K562 (cell line): ENCODE measurements at regions not wholly inside any gene's neighbourhood (a gene's known extent, or its start where the extent isn't known, plus 50 kb on each side); places are given as distances from the start of the nearest gene placed in this dataset.

ENCODE experiments used
- ATAC-seq: fragments of 200-7000 bp; cut with Tn5 transposase; 3 replicates; pipeline ENCODE4 v1.9.1; 2020; ENCODE audit warnings: moderate library complexity
- BruUV-seq: library from RNA; stranded (reverse); fragments of 400-500 nt; replicated peaks from 2 replicates; lab custom pipeline; 2021; lab: Mats Ljungman, UMichigan
- CTCF ChIA-PET: fragments of 300-600 bp; formaldehyde crosslinking; extraction: SDS; loops from one replicate; lab custom pipeline; 2021; ENCODE audit warnings: low intra/inter-chr PET ratio; lab: Yijun Ruan, JAX
- POLR2A ChIA-PET: fragments of 300-600, 350-650 bp; sonication (Branson Sonifier 250); formaldehyde crosslinking; extraction: SDS; loops from one replicate; lab custom pipeline; 2021; ENCODE audit warnings: antibody characterized with exemption, inconsistent platforms; lab: Yijun Ruan, JAX
- DNase-seq, 4 experiments: peaks; one replicate each; pipeline versions ENCODE4 v3.0.0 to v3.0.0-alpha.2; 2011 to 2018; ENCODE audit warnings: low spot score in 3 of 4, mixed read lengths in 3 of 4; ENCODE audit errors: extremely low read depth in 1 of 4
- FAIRE-seq: peaks from 2 replicates; lab custom pipeline; 2011; peaks lifted over from hg19 to GRCh38; lab: Jason Lieb, UNC
- H2AFZ ChIP-seq: 2 replicates; pipeline ENCODE4 v1.6.0; 2011; ENCODE audit warnings: low read depth, low read length, control low read depth, inconsistent platforms
- H3K27ac ChIP-seq: fragments of 200-600 bp; 3 replicates; pipeline ENCODE4 v1.8.0; 2011; ENCODE audit warnings: low read depth, mild to moderate bottlenecking, control low read depth, inconsistent platforms, low read length, moderate library complexity, mixed read lengths; ENCODE audit errors: extremely low read depth
- H3K27me3 ChIP-seq, 2 experiments: fragments of 300-600 bp in 1 of 2; 2 replicates in 1 of 2; 3 replicates in 1 of 2; pipeline versions ENCODE4 v1.6.0 to v1.8.0; 2011; ENCODE audit warnings: inconsistent platforms in 2 of 2, low read length in 2 of 2, mild to moderate bottlenecking in 1 of 2, mixed read lengths in 1 of 2, moderate library complexity in 1 of 2; ENCODE audit not compliant: control insufficient read depth in 2 of 2, insufficient read depth in 2 of 2
- H3K36me3 ChIP-seq: fragments of 300-600 bp; 3 replicates; pipeline ENCODE4 v1.8.0; 2011; ENCODE audit warnings: mild to moderate bottlenecking, low read length, inconsistent platforms; ENCODE audit not compliant: control insufficient read depth, insufficient read depth
- H3K4me1 ChIP-seq, 2 experiments: fragments of 200-600 bp in 1 of 2; replicated peaks in 1 of 2; 2 replicates in 1 of 2; 3 replicates in 1 of 2; pipeline versions ENCODE4 v1.5.1 to v1.8.0; 2011; ENCODE audit warnings: inconsistent platforms in 2 of 2, low read length in 2 of 2, mild to moderate bottlenecking in 1 of 2, mixed read lengths in 1 of 2, moderate library complexity in 1 of 2; ENCODE audit not compliant: control insufficient read depth in 2 of 2, insufficient read depth in 2 of 2
- H3K4me2 ChIP-seq: 2 replicates; pipeline ENCODE4 v1.6.1; 2011; ENCODE audit warnings: low read length, control low read depth, inconsistent platforms, mixed read lengths; ENCODE audit not compliant: insufficient read depth
- H3K4me3 ChIP-seq: fragments of 200-600 bp; sonication (generic), shearing (Covaris generic); 2 replicates; pipeline ENCODE4 v1.5.1; 2016; ENCODE audit warnings: control low read depth, inconsistent platforms
- H3K79me2 ChIP-seq: fragments of 200-600 bp; 3 replicates; pipeline ENCODE4 v1.8.0; 2011; ENCODE audit warnings: low read length, inconsistent platforms; ENCODE audit not compliant: control insufficient read depth, insufficient read depth
- H3K9ac ChIP-seq, 2 experiments: 2 replicates each; pipeline versions ENCODE4 v1.6.0 to v1.6.1; 2011; ENCODE audit warnings: low read depth in 2 of 2, low read length in 2 of 2, control low read depth in 1 of 2, inconsistent platforms in 1 of 2, mild to moderate bottlenecking in 1 of 2, mixed read lengths in 1 of 2; ENCODE audit not compliant: insufficient read depth in 1 of 2
- H3K9me1 ChIP-seq: one replicate; pipeline ENCODE4 v1.6.0; 2011; ENCODE audit warnings: inconsistent platforms, mild to moderate bottlenecking, low read length, moderate library complexity; ENCODE audit not compliant: control insufficient read depth, insufficient read depth
- H3K9me3 ChIP-seq: replicated peaks from 2 replicates; pipeline ENCODE4 v1.5.1; 2011; ENCODE audit warnings: low read depth, low read length, inconsistent platforms; ENCODE audit not compliant: control insufficient read depth, insufficient read depth
- H4K20me1 ChIP-seq: replicated peaks from 2 replicates; pipeline ENCODE4 v1.6.1; 2011; ENCODE audit warnings: low read length, inconsistent platforms, mixed read lengths; ENCODE audit not compliant: control insufficient read depth, insufficient read depth
- CCNT2 ChIP-seq: IDR thresholded peaks from 2 replicates; pipeline ENCODE4 v1.6.1; 2011; ENCODE audit warnings: borderline replicate concordance, low read depth, mild to moderate bottlenecking, moderate library complexity, mixed read lengths, low read length; ENCODE audit not compliant: insufficient read length; ENCODE audit errors: extremely low read depth
- CEBPG ChIP-seq, 3 experiments: fragments of 200-800 bp in 1 of 3; sonication (Bioruptor generic) in 1 of 3; sonication (generic) in 1 of 3; formaldehyde crosslinking in 1 of 3; IDR thresholded peaks in 2 of 3; conservative IDR thresholded peaks in 1 of 3; 2 replicates each; pipeline versions ENCODE4 v1.6.1 to v1.8.0; 2016 to 2022; ENCODE audit warnings: missing compliant biosample characterization in 2 of 3, missing genetic modification characterization in 2 of 3, mild to moderate bottlenecking in 1 of 3, missing genetic modification reagents in 1 of 3
- HLTF ChIP-seq: fragments of 450-650 bp; IDR thresholded peaks from 2 replicates; pipeline ENCODE4 v1.6.1; 2016
- MEIS2 ChIP-seq: fragments of 450-650 bp; IDR thresholded peaks from 2 replicates; pipeline ENCODE4 v1.6.1; 2014; ENCODE audit warnings: mild to moderate bottlenecking; ENCODE audit not compliant: partially characterized antibody
- SMAD3 ChIP-seq: fragments of 450-650 bp; formaldehyde crosslinking; conservative IDR thresholded peaks from 2 replicates; pipeline ENCODE4 v1.4.0; 2020; ENCODE audit warnings: mild to moderate bottlenecking
- SMARCC2 ChIP-seq: fragments of 450-650 bp; IDR thresholded peaks from 2 replicates; pipeline ENCODE4 v1.6.1; 2017; ENCODE audit warnings: antibody characterized with exemption, moderate library complexity, mild to moderate bottlenecking, low read depth
- TAL1 ChIP-seq: fragments of 450-650 bp; IDR thresholded peaks from 2 replicates; pipeline ENCODE4 v1.6.1; 2016; ENCODE audit warnings: mild to moderate bottlenecking
- TEAD2 ChIP-seq: fragments of 450-650 bp; IDR thresholded peaks from 2 replicates; pipeline ENCODE4 v1.6.1; 2016; ENCODE audit warnings: missing genetic modification characterization, control low read depth, missing compliant biosample characterization
- ZFP36 ChIP-seq: fragments of 150-350 bp; IDR thresholded peaks from 2 replicates; pipeline ENCODE4 v1.6.1; 2018; ENCODE audit warnings: low read length, low read depth; ENCODE audit not compliant: partially characterized antibody
- ZNF143 ChIP-seq: sonication (generic); formaldehyde crosslinking; IDR thresholded peaks from 2 replicates; pipeline ENCODE4 v1.9.0; 2022; ENCODE audit warnings: mild to moderate bottlenecking, missing genetic modification reagents
- ZNF146 ChIP-seq: IDR thresholded peaks from one replicate; pipeline ENCODE4 v1.6.1; 2018; ENCODE audit warnings: missing compliant biosample characterization; ENCODE audit not compliant: unreplicated experiment
- ZNF778 ChIP-seq: fragments of 450-650 bp; formaldehyde crosslinking; IDR thresholded peaks from 2 replicates; pipeline ENCODE4 v1.4.0; 2020; ENCODE audit warnings: mild to moderate bottlenecking, moderate library complexity
- WGBS: fragments of 100-300 bp; shearing (Covaris generic); methylation state at CpG from one replicate; pipeline ENCODE4 v1.1.6; 2016; ENCODE audit warnings: low coverage, mixed read lengths; ENCODE audit not compliant: insufficient coverage; ENCODE audit errors: missing lambda C conversion rate; 5-methylcytosine and 5-hydroxymethylcytosine counted together
- in situ Hi-C: fragments of 300-500 bp; cut with MboI; formaldehyde crosslinking; loops from 4 replicates; pipeline ENCODE4 v1.15.0; 2018; ENCODE audit warnings: inconsistent platforms, mixed read lengths
- intact Hi-C: fragments of 100-400 bp; cut with micrococcal nuclease; formaldehyde crosslinking; loops from 2 replicates; pipeline ENCODE4 v1.14.2; 2022
- TF ChIP-seq, protein P1 (sequence below): fragments of 450-650 bp; conservative IDR thresholded peaks from 2 replicates; pipeline ENCODE4 v1.6.1; 2016; ENCODE audit warnings: missing genetic modification characterization, low read depth, mild to moderate bottlenecking, control low read depth, missing compliant biosample characterization
- TF ChIP-seq, protein P2 (sequence below): sonication (generic); formaldehyde crosslinking; IDR thresholded peaks from 2 replicates; pipeline ENCODE4 v1.8.0; 2022; ENCODE audit warnings: mild to moderate bottlenecking, missing genetic modification reagents
- TF ChIP-seq, protein P3 (sequence below): fragments of 250-450 bp; sonication (Bioruptor Pico); IDR thresholded peaks from 2 replicates; pipeline ENCODE4 v1.8.0; 2022; ENCODE audit warnings: moderate library complexity, mild to moderate bottlenecking, inconsistent platforms

DNA sequence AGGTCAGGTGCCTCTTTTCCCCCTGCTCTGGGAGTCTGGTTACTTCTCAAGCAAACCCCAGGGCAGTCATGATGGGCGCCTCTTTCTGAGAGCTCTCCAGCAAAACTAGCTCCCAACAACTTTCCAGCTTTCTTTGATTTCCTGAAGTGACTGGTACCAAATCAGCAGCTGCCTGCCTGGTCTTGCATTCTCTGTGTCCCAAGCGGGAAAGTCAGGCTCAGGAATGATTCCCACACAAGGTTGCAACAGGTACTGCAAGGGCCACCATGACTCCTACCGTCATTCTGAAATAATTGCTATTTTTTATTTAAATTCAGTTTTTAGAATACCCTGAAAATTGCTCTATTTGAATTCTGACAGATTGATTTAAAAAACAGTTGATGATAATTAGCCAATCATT, 658.7 kb downstream of the SQOR start (continued):
- TF ChIP-seq SMARCC2 (no peak), ZFP36 (no peak), ZNF143 (CRISPR knock-in tag) (no peak)
- TF ChIP-seq, protein P1, sequence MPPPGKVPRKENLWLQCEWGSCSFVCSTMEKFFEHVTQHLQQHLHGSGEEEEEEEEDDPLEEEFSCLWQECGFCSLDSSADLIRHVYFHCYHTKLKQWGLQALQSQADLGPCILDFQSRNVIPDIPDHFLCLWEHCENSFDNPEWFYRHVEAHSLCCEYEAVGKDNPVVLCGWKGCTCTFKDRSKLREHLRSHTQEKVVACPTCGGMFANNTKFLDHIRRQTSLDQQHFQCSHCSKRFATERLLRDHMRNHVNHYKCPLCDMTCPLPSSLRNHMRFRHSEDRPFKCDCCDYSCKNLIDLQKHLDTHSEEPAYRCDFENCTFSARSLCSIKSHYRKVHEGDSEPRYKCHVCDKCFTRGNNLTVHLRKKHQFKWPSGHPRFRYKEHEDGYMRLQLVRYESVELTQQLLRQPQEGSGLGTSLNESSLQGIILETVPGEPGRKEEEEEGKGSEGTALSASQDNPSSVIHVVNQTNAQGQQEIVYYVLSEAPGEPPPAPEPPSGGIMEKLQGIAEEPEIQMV (tag), result no peak

DNA sequence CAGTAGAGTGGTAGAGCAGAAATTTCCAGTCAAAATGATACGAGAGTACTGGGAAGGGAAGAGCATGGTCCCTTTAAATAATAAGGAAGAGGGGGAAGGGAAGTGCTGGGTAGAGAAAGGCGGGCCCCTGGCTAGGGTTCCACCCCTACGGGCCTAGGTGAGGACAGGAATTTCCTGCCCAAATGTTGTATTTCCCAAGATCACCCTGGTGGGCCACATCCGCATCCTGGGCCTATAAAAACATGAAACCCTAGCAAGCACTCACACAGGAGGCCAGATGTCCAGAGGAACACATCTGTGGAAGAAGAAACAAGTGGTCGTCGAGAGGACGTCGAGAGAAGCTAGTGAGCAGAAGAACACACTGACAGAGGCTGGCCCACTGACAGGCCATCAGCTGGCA, 661.2 kb downstream of the SQOR start:
- DNase-seq (no peak), ATAC-seq (no peak), FAIRE-seq (no peak)
- Histone ChIP-seq H3K9me3 (no peaks in the 10 kb centered on the region), H3K27ac (no peak overlapping the region), H3K79me2 (no peaks in the 10 kb centered on the region), H3K9me1 (no peaks in the 10 kb centered on the region), H2AFZ (no peak overlapping the region), H3K4me1 (no peaks in the 10 kb centered on the region), H3K4me3 (no peak overlapping the region), H3K36me3 (no peaks in the 10 kb centered on the region), H3K9ac (no peak overlapping the region), H3K27me3 (no peaks in the 10 kb centered on the region), H3K4me2 (no peak overlapping the region), H4K20me1 (no peaks in the 10 kb centered on the region)
- in situ Hi-C loops, result no loop called here
- ChIA-PET POLR2A (no interaction called here), CTCF (no interaction called here)
- intact Hi-C loops, result no loop called here
- 0% methylated on average over 8 of the region's 8 CpGs for WGBS
- BruUV-seq, result no TSS peak
- TF ChIP-seq, protein P2, sequence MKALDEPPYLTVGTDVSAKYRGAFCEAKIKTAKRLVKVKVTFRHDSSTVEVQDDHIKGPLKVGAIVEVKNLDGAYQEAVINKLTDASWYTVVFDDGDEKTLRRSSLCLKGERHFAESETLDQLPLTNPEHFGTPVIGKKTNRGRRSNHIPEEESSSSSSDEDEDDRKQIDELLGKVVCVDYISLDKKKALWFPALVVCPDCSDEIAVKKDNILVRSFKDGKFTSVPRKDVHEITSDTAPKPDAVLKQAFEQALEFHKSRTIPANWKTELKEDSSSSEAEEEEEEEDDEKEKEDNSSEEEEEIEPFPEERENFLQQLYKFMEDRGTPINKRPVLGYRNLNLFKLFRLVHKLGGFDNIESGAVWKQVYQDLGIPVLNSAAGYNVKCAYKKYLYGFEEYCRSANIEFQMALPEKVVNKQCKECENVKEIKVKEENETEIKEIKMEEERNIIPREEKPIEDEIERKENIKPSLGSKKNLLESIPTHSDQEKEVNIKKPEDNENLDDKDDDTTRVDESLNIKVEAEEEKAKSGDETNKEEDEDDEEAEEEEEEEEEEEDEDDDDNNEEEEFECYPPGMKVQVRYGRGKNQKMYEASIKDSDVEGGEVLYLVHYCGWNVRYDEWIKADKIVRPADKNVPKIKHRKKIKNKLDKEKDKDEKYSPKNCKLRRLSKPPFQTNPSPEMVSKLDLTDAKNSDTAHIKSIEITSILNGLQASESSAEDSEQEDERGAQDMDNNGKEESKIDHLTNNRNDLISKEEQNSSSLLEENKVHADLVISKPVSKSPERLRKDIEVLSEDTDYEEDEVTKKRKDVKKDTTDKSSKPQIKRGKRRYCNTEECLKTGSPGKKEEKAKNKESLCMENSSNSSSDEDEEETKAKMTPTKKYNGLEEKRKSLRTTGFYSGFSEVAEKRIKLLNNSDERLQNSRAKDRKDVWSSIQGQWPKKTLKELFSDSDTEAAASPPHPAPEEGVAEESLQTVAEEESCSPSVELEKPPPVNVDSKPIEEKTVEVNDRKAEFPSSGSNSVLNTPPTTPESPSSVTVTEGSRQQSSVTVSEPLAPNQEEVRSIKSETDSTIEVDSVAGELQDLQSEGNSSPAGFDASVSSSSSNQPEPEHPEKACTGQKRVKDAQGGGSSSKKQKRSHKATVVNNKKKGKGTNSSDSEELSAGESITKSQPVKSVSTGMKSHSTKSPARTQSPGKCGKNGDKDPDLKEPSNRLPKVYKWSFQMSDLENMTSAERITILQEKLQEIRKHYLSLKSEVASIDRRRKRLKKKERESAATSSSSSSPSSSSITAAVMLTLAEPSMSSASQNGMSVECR (CRISPR knock-in tag), result no peak
- no peak for TF ChIP-seq HLTF
- TF ChIP-seq ZNF146 (CRISPR knock-in tag), result no peak
- TF ChIP-seq CEBPG (CRISPR knock-in tag; IDR thresholded peaks at IDR 0.05), result no peak
- no peak for TF ChIP-seq CEBPG (tag; conservative IDR thresholded peaks at IDR 0.05 in 1 of 2, IDR thresholded peaks at IDR 0.05 in 1 of 2)
- no peak for TF ChIP-seq SMAD3 (CRISPR knock-in tag)
- TF ChIP-seq TAL1, result no peak
- no peak for TF ChIP-seq TEAD2 (tag)
- TF ChIP-seq, protein P3, sequence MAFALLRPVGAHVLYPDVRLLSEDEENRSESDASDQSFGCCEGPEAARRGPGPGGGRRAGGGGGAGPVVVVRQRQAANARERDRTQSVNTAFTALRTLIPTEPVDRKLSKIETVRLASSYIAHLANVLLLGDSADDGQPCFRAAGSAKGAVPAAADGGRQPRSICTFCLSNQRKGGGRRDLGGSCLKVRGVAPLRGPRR, result no peak
- no peak for TF ChIP-seq ZNF778 (CRISPR knock-in tag)
- no peak for TF ChIP-seq MEIS2
- TF ChIP-seq CCNT2, result no peak
